GM21423 (cell line): ENCODE measurements at regions not wholly inside any gene's neighbourhood (a gene's known extent, or its start where the extent isn't known, plus 50 kb on each side); places are given as distances from the start of the nearest gene placed in this dataset.
"Not testable (repeated sequence)": the region's sequence is repeated elsewhere in the genome, so short reads cannot be mapped to it uniquely, and the experiment has no call there.

ENCODE experiments used
- ATAC-seq: cut with Tn5 transposase; IDR thresholded peaks from one replicate; pipeline ENCODE4 v1.9.1; 2021; ENCODE audit warnings: mild to moderate bottlenecking, moderate library complexity; ENCODE audit not compliant: unreplicated experiment

GRCh38 chr3:75241226-75241962 is 422.7 kb upstream of the FRG2C start:
- not testable (repeated sequence) for ATAC-seq

DNA sequence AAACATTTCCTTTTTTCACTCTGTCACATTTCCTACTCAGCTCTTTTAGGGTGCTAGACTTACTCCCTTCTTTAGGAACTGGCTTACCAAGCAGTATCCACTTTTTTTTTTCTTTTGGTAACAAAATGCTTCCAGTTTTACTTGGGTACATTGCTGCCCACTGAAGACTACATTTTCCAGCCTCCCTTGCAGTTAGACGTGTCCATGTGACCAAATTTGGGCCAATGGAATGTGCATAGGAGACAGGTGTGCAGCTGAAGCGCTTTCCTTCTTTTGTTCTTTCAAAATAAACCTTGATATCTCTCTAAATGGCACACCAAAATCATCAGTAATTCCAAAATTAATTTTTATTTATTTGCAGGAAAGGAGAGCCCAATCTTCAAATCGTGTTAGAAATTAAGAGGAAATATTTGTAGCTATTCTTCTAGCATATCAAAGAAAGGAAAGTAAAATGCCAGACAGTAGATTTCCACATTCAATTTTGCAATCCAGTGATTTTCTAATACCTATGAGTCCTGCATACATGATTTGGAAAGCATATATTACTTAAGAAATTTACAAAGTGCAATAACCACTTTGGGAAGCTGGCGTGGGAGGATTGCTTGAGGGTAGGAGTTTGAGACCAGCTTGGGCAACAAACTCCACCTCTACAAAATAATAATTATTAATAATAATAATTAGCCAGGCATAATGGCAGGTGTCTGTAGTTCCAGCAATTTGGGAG is 422.0 kb upstream of the FRG2C start:
- ATAC-seq: no peak

DNA sequence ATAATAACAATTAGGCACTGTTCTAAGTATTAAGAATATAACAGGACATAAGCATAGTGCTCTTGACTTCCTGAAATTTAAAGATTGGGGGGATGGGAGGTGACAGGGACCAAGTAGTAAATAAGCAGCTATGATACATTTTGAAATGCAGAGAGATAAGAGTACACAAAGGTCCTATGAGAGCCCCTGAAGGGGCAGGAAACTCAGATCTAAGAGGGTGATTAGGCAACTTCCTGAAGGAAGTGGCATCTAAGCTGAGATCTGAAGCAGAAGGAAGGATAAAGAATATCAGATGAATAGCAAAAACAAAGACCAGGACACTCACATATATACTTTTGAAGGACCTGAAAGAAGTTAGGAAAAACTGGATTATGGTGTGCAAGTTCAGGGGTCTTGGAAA is 415.2 kb upstream of the FRG2C start:
- ATAC-seq: no peak

DNA sequence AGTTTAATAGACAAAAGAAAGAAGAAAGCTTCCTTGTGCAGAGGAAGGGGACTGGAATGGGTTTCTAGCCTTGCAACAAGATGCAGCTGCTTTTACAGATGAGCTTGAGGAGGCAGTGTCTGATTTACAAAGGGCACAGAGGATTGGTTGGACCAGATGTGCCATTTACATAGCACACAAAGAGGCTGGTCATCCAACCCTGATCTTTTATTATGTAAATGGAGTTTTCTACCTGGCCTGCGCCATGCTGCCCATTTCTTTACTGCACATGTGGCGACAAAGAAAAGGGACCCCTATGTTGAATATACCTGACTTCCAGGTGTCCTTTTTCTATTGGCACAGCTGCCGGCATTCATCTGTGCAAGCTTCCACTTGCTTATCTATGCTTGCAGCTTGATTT is 409.4 kb upstream of the FRG2C start:
- no peak for ATAC-seq

- ATAC-seq: not testable (repeated sequence)
These were observed 405.1 kb upstream of the FRG2C start for GRCh38 chr3:75258825-75259683.

GRCh38 chr3:75260975-75261374 is 403.2 kb upstream of the FRG2C start:
- ATAC-seq: not testable (repeated sequence)

- no peak for ATAC-seq
These were observed 401.5 kb upstream of the FRG2C start for GRCh38 chr3:75262661-75263060.

DNA sequence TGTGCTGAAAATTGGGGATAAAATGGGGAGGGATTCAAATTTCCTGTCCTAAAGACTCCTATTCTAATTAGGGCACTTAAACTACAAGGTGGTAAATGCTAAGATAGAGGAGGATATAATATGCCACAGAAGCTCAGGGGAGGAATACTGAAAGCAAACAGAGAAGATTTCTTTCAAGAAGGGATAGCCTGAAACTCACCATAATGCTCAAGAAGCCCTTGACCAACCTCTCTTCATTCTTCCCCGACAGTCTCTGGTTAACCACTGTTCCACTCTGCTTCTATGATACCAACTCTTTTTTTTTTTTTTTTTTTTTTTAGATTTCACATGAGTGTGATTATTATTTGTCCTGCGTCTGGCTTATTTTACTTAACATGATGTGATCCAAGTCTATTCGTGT is 398.2 kb upstream of the FRG2C start:
- no peak for ATAC-seq

DNA sequence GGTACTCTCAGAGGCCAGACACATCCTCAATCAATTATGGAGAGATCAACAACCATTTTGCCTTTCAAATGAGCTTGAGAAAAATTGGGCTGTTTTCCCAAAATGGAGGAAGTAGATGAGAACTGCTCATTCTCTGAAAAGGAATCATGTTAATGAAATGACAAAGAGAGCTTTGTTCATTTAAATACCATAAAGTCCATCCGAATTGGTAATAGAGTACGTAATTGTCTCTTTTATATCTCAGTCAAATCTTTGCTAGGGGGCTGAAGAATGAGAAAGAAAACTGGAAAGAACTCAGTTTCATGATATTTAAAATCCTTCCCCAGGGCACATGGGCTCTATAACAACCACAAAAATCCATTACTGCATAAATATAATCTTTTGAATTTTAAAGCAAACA is 395.6 kb upstream of the FRG2C start:
- not testable (repeated sequence) for ATAC-seq

- not testable (repeated sequence) for ATAC-seq
These were observed 391.9 kb upstream of the FRG2C start for GRCh38 chr3:75272237-75272636.

GRCh38 chr3:75272691-75273090 is 391.4 kb upstream of the FRG2C start:
- no peak for ATAC-seq

DNA sequence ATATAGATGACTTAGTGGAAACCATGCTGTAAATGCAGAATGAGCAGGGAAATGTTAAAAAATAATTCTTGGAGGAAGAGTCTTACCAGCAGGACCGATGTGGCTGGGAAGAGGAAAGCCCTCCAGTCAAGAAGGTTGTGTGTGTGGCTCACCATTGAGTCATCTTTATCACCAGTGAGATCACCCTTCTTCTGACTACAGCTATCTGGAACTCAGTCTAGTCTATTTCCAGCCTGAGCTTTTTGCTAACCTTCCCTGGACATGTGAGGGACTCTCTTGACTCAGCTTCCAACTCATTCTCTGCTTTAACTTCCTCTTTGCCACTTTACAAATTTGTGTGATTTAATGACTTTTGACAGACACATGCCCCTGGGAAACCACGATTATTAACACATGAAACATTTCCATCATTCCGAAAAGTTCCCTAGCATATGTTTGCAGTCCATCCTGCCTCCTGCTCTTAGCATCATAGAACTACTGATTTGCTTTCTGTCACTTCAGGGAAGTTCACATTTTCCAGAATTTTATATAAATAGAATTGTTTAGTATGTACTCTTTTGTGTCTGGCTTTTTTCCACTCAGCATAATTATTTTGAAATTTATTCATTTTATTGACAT is 378.5 kb upstream of the FRG2C start:
- ATAC-seq: not testable (repeated sequence)

GRCh38 chr3:75288972-75289574 is 375.1 kb upstream of the FRG2C start:
- ATAC-seq: not testable (repeated sequence)

DNA sequence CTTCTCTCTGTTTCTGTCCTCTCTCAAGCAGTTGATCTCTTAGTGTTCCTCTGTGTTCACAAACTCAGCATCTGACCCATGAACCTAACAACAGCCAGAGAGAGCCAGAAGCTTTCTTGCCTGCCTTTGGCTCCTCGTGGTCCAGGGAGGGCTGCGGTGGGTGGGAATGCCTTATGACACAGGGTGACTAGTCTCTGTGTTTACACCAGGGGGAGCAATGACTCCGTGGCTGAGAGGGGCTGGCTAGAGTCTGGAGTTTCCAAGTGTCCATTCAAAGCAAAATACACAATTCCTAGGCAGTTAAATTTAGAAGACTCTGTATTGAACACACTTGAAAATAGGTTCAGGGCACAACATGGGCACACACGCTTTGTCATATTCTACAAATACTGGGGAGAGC is 370.0 kb upstream of the FRG2C start:
- ATAC-seq: no peak

GRCh38 chr3:75295013-75295412 is 369.1 kb upstream of the FRG2C start:
- no peak for ATAC-seq

GRCh38 chr3:75296858-75297257 is 367.3 kb upstream of the FRG2C start:
- ATAC-seq: no peak

- no peak for ATAC-seq
These were observed 363.5 kb upstream of the FRG2C start for GRCh38 chr3:75300606-75301005.

GRCh38 chr3:75301050-75301449 is 363.1 kb upstream of the FRG2C start:
- not testable (repeated sequence) for ATAC-seq

DNA sequence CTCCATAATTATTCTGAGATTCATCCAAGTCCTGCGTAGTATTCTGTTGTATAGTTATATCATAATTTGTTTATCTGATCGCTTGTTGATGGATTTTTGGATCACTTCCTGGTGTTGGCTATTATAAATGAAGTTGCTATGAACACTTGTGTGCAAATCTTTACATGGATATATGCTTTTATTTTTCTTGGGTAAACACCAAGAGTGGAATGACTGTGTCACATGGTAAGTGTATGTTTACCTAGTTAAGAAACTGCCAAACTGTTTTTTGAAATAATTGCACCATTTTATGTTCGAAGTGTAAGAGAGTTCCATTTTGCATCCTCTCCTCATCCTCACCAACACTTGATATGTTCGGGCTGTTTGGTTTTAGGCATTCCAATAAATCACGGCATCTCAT is 360.4 kb upstream of the FRG2C start:
- ATAC-seq: no peak

GRCh38 chr3:75305901-75306300 is 358.2 kb upstream of the FRG2C start:
- no peak for ATAC-seq

- ATAC-seq: not testable (repeated sequence)
These were observed 352.8 kb upstream of the FRG2C start for GRCh38 chr3:75311306-75311705.
